ENCODE measurements at regions not wholly inside any gene's neighbourhood (a gene's known extent, or its start where the extent isn't known, plus 50 kb on each side); places are given as distances from the start of the nearest gene placed in this dataset.

DNA sequence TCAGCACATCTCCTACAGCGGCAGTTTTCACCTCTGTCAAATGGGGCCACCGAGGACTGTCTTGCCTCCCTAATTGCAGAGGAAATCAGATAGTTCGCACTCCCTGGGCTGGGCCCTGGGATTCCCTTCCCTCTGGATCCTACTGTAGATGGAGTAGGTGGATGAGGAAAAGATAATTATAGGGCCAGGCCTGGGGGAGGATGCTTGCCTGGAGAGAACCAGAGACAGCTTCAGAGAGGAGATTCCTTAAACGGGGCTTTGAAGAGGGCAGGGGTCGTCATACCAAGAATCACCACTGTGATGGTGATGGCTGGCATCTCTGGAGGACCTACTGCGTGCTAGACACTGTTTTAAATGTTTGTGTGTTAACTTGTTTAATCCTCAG, 50.8 kb upstream of the SLC6A6 start:
- no peak overlapping the region for H2BK15ac ChIP-seq (ENCODE audit: low read depth, low read length)
- no peak overlapping the region for H2BK5ac ChIP-seq (ENCODE audit: low read depth, low read length, poor library complexity, severe bottlenecking)
- no peak overlapping the region for H2BK20ac ChIP-seq (ENCODE audit: low read depth, low read length)
- TF ChIP-seq BHLHE40 (IDR thresholded peaks at IDR 0.05; ENCODE audit: low read depth, low read length) (no peak), RCOR1 (IDR thresholded peaks at IDR 0.05; ENCODE audit: insufficient replicate concordance, low read length) (no peak), FOS (IDR thresholded peaks at IDR 0.05; ENCODE audit: low read depth, low read length) (no peak), MAZ (IDR thresholded peaks at IDR 0.05; ENCODE audit: borderline replicate concordance, low read depth, low read length) (no peak), RAD21 (IDR thresholded peaks at IDR 0.05; ENCODE audit: low read length) (no peak), MXI1 (IDR thresholded peaks at IDR 0.05; ENCODE audit: borderline replicate concordance, low read depth, low read length) (no peak), RFX5 (IDR thresholded peaks at IDR 0.05; ENCODE audit: low read depth, low read length) (no peak), MAFK (IDR thresholded peaks at IDR 0.05; ENCODE audit: low read depth, low read length) (no peak)
- TF ChIP-seq, protein P1, sequence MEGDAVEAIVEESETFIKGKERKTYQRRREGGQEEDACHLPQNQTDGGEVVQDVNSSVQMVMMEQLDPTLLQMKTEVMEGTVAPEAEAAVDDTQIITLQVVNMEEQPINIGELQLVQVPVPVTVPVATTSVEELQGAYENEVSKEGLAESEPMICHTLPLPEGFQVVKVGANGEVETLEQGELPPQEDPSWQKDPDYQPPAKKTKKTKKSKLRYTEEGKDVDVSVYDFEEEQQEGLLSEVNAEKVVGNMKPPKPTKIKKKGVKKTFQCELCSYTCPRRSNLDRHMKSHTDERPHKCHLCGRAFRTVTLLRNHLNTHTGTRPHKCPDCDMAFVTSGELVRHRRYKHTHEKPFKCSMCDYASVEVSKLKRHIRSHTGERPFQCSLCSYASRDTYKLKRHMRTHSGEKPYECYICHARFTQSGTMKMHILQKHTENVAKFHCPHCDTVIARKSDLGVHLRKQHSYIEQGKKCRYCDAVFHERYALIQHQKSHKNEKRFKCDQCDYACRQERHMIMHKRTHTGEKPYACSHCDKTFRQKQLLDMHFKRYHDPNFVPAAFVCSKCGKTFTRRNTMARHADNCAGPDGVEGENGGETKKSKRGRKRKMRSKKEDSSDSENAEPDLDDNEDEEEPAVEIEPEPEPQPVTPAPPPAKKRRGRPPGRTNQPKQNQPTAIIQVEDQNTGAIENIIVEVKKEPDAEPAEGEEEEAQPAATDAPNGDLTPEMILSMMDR (conservative IDR thresholded peaks at IDR 0.05; ENCODE audit: low read depth, low read length): no peak
- TF ChIP-seq, protein P2, sequence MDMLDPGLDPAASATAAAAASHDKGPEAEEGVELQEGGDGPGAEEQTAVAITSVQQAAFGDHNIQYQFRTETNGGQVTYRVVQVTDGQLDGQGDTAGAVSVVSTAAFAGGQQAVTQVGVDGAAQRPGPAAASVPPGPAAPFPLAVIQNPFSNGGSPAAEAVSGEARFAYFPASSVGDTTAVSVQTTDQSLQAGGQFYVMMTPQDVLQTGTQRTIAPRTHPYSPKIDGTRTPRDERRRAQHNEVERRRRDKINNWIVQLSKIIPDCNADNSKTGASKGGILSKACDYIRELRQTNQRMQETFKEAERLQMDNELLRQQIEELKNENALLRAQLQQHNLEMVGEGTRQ (IDR thresholded peaks at IDR 0.05; ENCODE audit: low read depth, low read length): no peak
- TF ChIP-seq, protein P3, sequence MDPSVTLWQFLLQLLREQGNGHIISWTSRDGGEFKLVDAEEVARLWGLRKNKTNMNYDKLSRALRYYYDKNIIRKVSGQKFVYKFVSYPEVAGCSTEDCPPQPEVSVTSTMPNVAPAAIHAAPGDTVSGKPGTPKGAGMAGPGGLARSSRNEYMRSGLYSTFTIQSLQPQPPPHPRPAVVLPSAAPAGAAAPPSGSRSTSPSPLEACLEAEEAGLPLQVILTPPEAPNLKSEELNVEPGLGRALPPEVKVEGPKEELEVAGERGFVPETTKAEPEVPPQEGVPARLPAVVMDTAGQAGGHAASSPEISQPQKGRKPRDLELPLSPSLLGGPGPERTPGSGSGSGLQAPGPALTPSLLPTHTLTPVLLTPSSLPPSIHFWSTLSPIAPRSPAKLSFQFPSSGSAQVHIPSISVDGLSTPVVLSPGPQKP (IDR thresholded peaks at IDR 0.05; ENCODE audit: borderline replicate concordance, low read depth, low read length): no peak
- in situ Hi-C loops (cut with MboI; ENCODE audit: low sequenced_read_pairs) (no loop called here), dilution Hi-C loops (cut with HindIII; ENCODE audit: low sequenced_read_pairs, unreplicated experiment) (no loop called here), intact Hi-C loops (cut with micrococcal nuclease) (no loop called here)
- no peak overlapping the region for H4K8ac ChIP-seq (ENCODE audit: low read depth in 2 of 2, low read length in 2 of 2)
- peaks cover 4% of the 10 kb centered on the region; the same call in 1 of the 2 replicates for H3K4me1 ChIP-seq (ENCODE audit: control insufficient read depth, insufficient read depth, low read length)
- H2BK120ac ChIP-seq (ENCODE audit: low read depth, low read length): no peak overlapping the region
- H4K91ac ChIP-seq (ENCODE audit: insufficient read depth, low read depth, low read length): no peak overlapping the region
- H3K18ac ChIP-seq (ENCODE audit: low read depth, low read length): no peak overlapping the region
- peaks cover 17% of the 10 kb centered on the region for H3K27me3 ChIP-seq (ENCODE audit: control insufficient read depth, insufficient read depth, low read length)
- no peak overlapping the region for H3K23ac ChIP-seq (ENCODE audit: low read depth, low read length)
- H3K79me1 ChIP-seq (ENCODE audit: low read depth in 1 of 2, low read length in 2 of 2): no peaks in the 10 kb centered on the region
- BruUV-seq (replicated peaks): no TSS peak
- DNase-seq: no peak
- H3K56ac ChIP-seq (ENCODE audit: extremely low read depth, insufficient read depth, low read length): no peak overlapping the region
- no peak overlapping the region for H3K9ac ChIP-seq (ENCODE audit: low read depth, low read length)
- H4K5ac ChIP-seq (ENCODE audit: low read depth, low read length): no peak overlapping the region
- no peak overlapping the region for H3K4ac ChIP-seq (ENCODE audit: low read depth, low read length)
- no peak overlapping the region for H2AK9ac ChIP-seq (replicated peaks; ENCODE audit: low read depth, low read length, poor library complexity)
- no peaks in the 10 kb centered on the region for H3K36me3 ChIP-seq (ENCODE audit: control insufficient read depth, insufficient read depth, low read length)
- 100% methylated on average over 1 of the region's 6 CpGs; no CpG with 5 or more reads in 1 of the 2 experiments for WGBS, 2 experiments (ENCODE audit: extremely low coverage in 2 of 2, insufficient read length in 1 of 2)
- H3K9me3 ChIP-seq (ENCODE audit: control insufficient read depth, insufficient read depth, low read length): no peaks in the 10 kb centered on the region; the same call in 1 of the 2 replicates
- ChIA-PET CTCF (no interaction called here), POLR2A (ENCODE audit: unreplicated experiment) (interaction anchor here (0.6 kb wide), 1 partner anchor 152 kb away, joined by 3 read pairs; no protein-coding TSS in a partner anchor)
- no peaks in the 10 kb centered on the region for H4K20me1 ChIP-seq (ENCODE audit: insufficient read depth, low read length)
- no peak overlapping the region for H3K4me2 ChIP-seq (ENCODE audit: low read depth, low read length)
- no peaks in the 10 kb centered on the region for H3K9me1 ChIP-seq (ENCODE audit: insufficient read depth, low read length)
- no peak overlapping the region for H3K27ac ChIP-seq (ENCODE audit: insufficient read depth, low read length)
- H3K4me3 ChIP-seq (ENCODE audit: insufficient read depth, low read depth, low read length): no peak overlapping the region
- no peak overlapping the region for H2AK5ac ChIP-seq (ENCODE audit: low read depth, low read length)
- ATAC-seq (ENCODE audit: low read depth): no peak
- H3K14ac ChIP-seq (replicated peaks; ENCODE audit: low read depth, low read length): no peak overlapping the region
- H2AFZ ChIP-seq (replicated peaks; ENCODE audit: low read length, poor library complexity): no peak overlapping the region
